ENCODE measurements at regions not wholly inside any gene's neighbourhood (a gene's known extent, or its start where the extent isn't known, plus 50 kb on each side); places are given as distances from the start of the nearest gene placed in this dataset.

- no peaks in the 10 kb centered on the region for H3K36me3 Mint-ChIP-seq (ENCODE audit: low read depth)
- H3K9me3 Mint-ChIP-seq = no peaks in the 10 kb centered on the region
Measured at GRCh38 chr4:138034871-138035270, 207.3 kb downstream of the SLC7A11 start.

GRCh38 chr4:138032222-138032621 is 209.9 kb downstream of the SLC7A11 start:
- DNase-seq (ENCODE audit: low read depth, low spot score) = no peak
- H3K27ac Mint-ChIP-seq (ENCODE audit: unreplicated experiment) = no peak overlapping the region
- H3K4me1 Mint-ChIP-seq = no peaks in the 10 kb centered on the region
- H3K4me3 Mint-ChIP-seq = no peak overlapping the region
- TF ChIP-seq CTCF (conservative IDR thresholded peaks at IDR 0.05) = no peak
- no peaks in the 10 kb centered on the region for H3K36me3 Mint-ChIP-seq (ENCODE audit: low read depth)
- no peaks in the 10 kb centered on the region for H3K9me3 Mint-ChIP-seq
- no peaks in the 10 kb centered on the region for H3K27me3 Mint-ChIP-seq (ENCODE audit: low read depth)

More at GRCh38 chr4:138034871-138035270, 207.3 kb downstream of the SLC7A11 start:
- no peak overlapping the region for H3K27ac Mint-ChIP-seq (ENCODE audit: unreplicated experiment)
- DNase-seq (ENCODE audit: low read depth, low spot score) = no peak
- TF ChIP-seq CTCF (conservative IDR thresholded peaks at IDR 0.05) = no peak
- H3K4me3 Mint-ChIP-seq = no peak overlapping the region
- H3K4me1 Mint-ChIP-seq = no peaks in the 10 kb centered on the region
- no peaks in the 10 kb centered on the region for H3K27me3 Mint-ChIP-seq (ENCODE audit: low read depth)

GRCh38 chr4:138030375-138030774 is 211.8 kb downstream of the SLC7A11 start:
- no peak for DNase-seq (ENCODE audit: low read depth, low spot score)
- Mint-ChIP-seq H3K36me3 (ENCODE audit: low read depth) (no peaks in the 10 kb centered on the region), H3K27ac (ENCODE audit: unreplicated experiment) (no peak overlapping the region), H3K27me3 (ENCODE audit: low read depth) (no peaks in the 10 kb centered on the region), H3K4me1 (no peaks in the 10 kb centered on the region), H3K9me3 (no peaks in the 10 kb centered on the region), H3K4me3 (no peak overlapping the region)
- TF ChIP-seq CTCF (conservative IDR thresholded peaks at IDR 0.05) = no peak

- Mint-ChIP-seq H3K36me3 (ENCODE audit: low read depth) (no peaks in the 10 kb centered on the region), H3K27me3 (ENCODE audit: low read depth) (no peaks in the 10 kb centered on the region), H3K27ac (ENCODE audit: unreplicated experiment) (no peak overlapping the region), H3K4me1 (peaks cover 3% of the 10 kb centered on the region), H3K9me3 (no peaks in the 10 kb centered on the region), H3K4me3 (no peak overlapping the region)
- no peak for TF ChIP-seq CTCF (conservative IDR thresholded peaks at IDR 0.05)
- no peak for DNase-seq (ENCODE audit: low read depth, low spot score)
Measured at GRCh38 chr4:138028923-138029322, 213.2 kb downstream of the SLC7A11 start.

GRCh38 chr4:138021139-138021830 is 220.9 kb downstream of the SLC7A11 start:
- Mint-ChIP-seq H3K27me3 (ENCODE audit: low read depth) (no peaks in the 10 kb centered on the region), H3K4me1 (peaks cover 3% of the 10 kb centered on the region), H3K4me3 (no peak overlapping the region), H3K9me3 (no peaks in the 10 kb centered on the region), H3K36me3 (ENCODE audit: low read depth) (no peaks in the 10 kb centered on the region), H3K27ac (ENCODE audit: unreplicated experiment) (no peak overlapping the region)
- no peak for TF ChIP-seq CTCF (conservative IDR thresholded peaks at IDR 0.05)
- no peak for DNase-seq (ENCODE audit: low read depth, low spot score)

Data from neural crest cell (in vitro differentiated cells).